ENCODE measurements at regions not wholly inside any gene's neighbourhood (a gene's known extent, or its start where the extent isn't known, plus 50 kb on each side); places are given as distances from the start of the nearest gene placed in this dataset.
"Not testable (repeated sequence)": the region's sequence is repeated elsewhere in the genome, so short reads cannot be mapped to it uniquely, and the experiment has no call there.

GRCh38 chr1:24268555-24268954, 50.6 kb upstream of the GRHL3 start:
- H3K9ac ChIP-seq (ENCODE audit: low read length); H3K79me2 ChIP-seq (ENCODE audit: low read length); H4K20me1 ChIP-seq (ENCODE audit: insufficient read depth, low read length); H3K4me2 ChIP-seq (ENCODE audit: low read length); H3K9me3 ChIP-seq (ENCODE audit: insufficient read depth, low read length); H3K27me3 ChIP-seq (ENCODE audit: low read depth, low read length); H3K27ac ChIP-seq (ENCODE audit: low read length); H3K4me3 ChIP-seq (ENCODE audit: low read length); H3K4me1 ChIP-seq (ENCODE audit: low read length); H3K36me3 ChIP-seq (replicated peaks; ENCODE audit: low read depth, low read length); H2AFZ ChIP-seq (ENCODE audit: low read depth, low read length): not testable (repeated sequence)

- Histone ChIP-seq H3K27me3 (ENCODE audit: low read depth, low read length) (no peaks in the 10 kb centered on the region), H3K27ac (ENCODE audit: low read length) (no peak overlapping the region), H3K79me2 (ENCODE audit: low read length) (no peaks in the 10 kb centered on the region), H3K4me2 (ENCODE audit: low read length) (no peak overlapping the region), H3K9me3 (ENCODE audit: insufficient read depth, low read length) (no peaks in the 10 kb centered on the region), H3K4me3 (ENCODE audit: low read length) (no peak overlapping the region), H3K36me3 (replicated peaks; ENCODE audit: low read depth, low read length) (no peaks in the 10 kb centered on the region), H3K4me1 (ENCODE audit: low read length) (no peaks in the 10 kb centered on the region), H3K9ac (ENCODE audit: low read length) (no peak overlapping the region), H4K20me1 (ENCODE audit: insufficient read depth, low read length) (no peaks in the 10 kb centered on the region), H2AFZ (ENCODE audit: low read depth, low read length) (no peak overlapping the region)
- TF ChIP-seq CTCF (IDR thresholded peaks at IDR 0.05; ENCODE audit: low read depth, low read length) = no peak
These were observed 52.2 kb upstream of the GRHL3 start for GRCh38 chr1:24266998-24267397.

GRCh38 chr1:24266398-24266941, 52.7 kb upstream of the GRHL3 start:
- no peaks in the 10 kb centered on the region for H3K27me3 ChIP-seq (ENCODE audit: low read depth, low read length)
- H3K4me3 ChIP-seq (ENCODE audit: low read length) = no peak overlapping the region
- no peak overlapping the region for H2AFZ ChIP-seq (ENCODE audit: low read depth, low read length)
- no peaks in the 10 kb centered on the region for H3K9me3 ChIP-seq (ENCODE audit: insufficient read depth, low read length)
- no peaks in the 10 kb centered on the region for H3K36me3 ChIP-seq (replicated peaks; ENCODE audit: low read depth, low read length)
- no peak overlapping the region for H3K27ac ChIP-seq (ENCODE audit: low read length)
- no peak overlapping the region for H3K4me2 ChIP-seq (ENCODE audit: low read length)
- no peak overlapping the region for H3K9ac ChIP-seq (ENCODE audit: low read length)
- no peaks in the 10 kb centered on the region for H3K4me1 ChIP-seq (ENCODE audit: low read length)
- H3K79me2 ChIP-seq (ENCODE audit: low read length) = no peaks in the 10 kb centered on the region
- no peak for TF ChIP-seq CTCF (IDR thresholded peaks at IDR 0.05; ENCODE audit: low read depth, low read length)
- TF ChIP-seq EZH2phosphoT487 (IDR thresholded peaks at IDR 0.05; ENCODE audit: low read depth) = no peak
- no peaks in the 10 kb centered on the region for H4K20me1 ChIP-seq (ENCODE audit: insufficient read depth, low read length)

GRCh38 chr1:24263746-24264145, 55.4 kb upstream of the GRHL3 start:
- Histone ChIP-seq H3K4me3 (ENCODE audit: low read length) (no peak overlapping the region), H3K9ac (ENCODE audit: low read length) (no peak overlapping the region)
- TF ChIP-seq EZH2phosphoT487 (IDR thresholded peaks at IDR 0.05; ENCODE audit: low read depth) (no peak), CTCF (IDR thresholded peaks at IDR 0.05; ENCODE audit: low read depth, low read length) (no peak)

GRCh38 chr1:24263211-24263610, 55.9 kb upstream of the GRHL3 start:
- Histone ChIP-seq H3K9ac (ENCODE audit: low read length) (no peak overlapping the region), H3K27ac (ENCODE audit: low read length) (no peak overlapping the region), H4K20me1 (ENCODE audit: insufficient read depth, low read length) (no peaks in the 10 kb centered on the region), H3K79me2 (ENCODE audit: low read length) (no peaks in the 10 kb centered on the region), H3K36me3 (replicated peaks; ENCODE audit: low read depth, low read length) (no peaks in the 10 kb centered on the region), H3K27me3 (ENCODE audit: low read depth, low read length) (no peaks in the 10 kb centered on the region), H2AFZ (ENCODE audit: low read depth, low read length) (no peak overlapping the region), H3K4me1 (ENCODE audit: low read length) (no peaks in the 10 kb centered on the region), H3K9me3 (ENCODE audit: insufficient read depth, low read length) (no peaks in the 10 kb centered on the region), H3K4me3 (ENCODE audit: low read length) (no peak overlapping the region), H3K4me2 (ENCODE audit: low read length) (no peak overlapping the region)
- TF ChIP-seq CTCF (IDR thresholded peaks at IDR 0.05; ENCODE audit: low read depth, low read length) (no peak), EZH2phosphoT487 (IDR thresholded peaks at IDR 0.05; ENCODE audit: low read depth) (no peak)

More at GRCh38 chr1:24263746-24264145, 55.4 kb upstream of the GRHL3 start:
- no peak overlapping the region for H3K27ac ChIP-seq (ENCODE audit: low read length)
- no peaks in the 10 kb centered on the region for H3K9me3 ChIP-seq (ENCODE audit: insufficient read depth, low read length)
- no peaks in the 10 kb centered on the region for H4K20me1 ChIP-seq (ENCODE audit: insufficient read depth, low read length)
- H2AFZ ChIP-seq (ENCODE audit: low read depth, low read length) = no peak overlapping the region
- H3K27me3 ChIP-seq (ENCODE audit: low read depth, low read length) = no peaks in the 10 kb centered on the region
- no peaks in the 10 kb centered on the region for H3K36me3 ChIP-seq (replicated peaks; ENCODE audit: low read depth, low read length)
- H3K79me2 ChIP-seq (ENCODE audit: low read length) = no peaks in the 10 kb centered on the region
- H3K4me1 ChIP-seq (ENCODE audit: low read length) = no peaks in the 10 kb centered on the region
- no peak overlapping the region for H3K4me2 ChIP-seq (ENCODE audit: low read length)

Measured in OCI-LY3 (cell line).